Astrocyte of the cerebellum (primary cell): ENCODE measurements at regions not wholly inside any gene's neighbourhood (a gene's known extent, or its start where the extent isn't known, plus 50 kb on each side); places are given as distances from the start of the nearest gene placed in this dataset.
A peak's percentile ranks its signal among the peaks of the same experiment; 100 is the strongest.
"Not testable (repeated sequence)": the region's sequence is repeated elsewhere in the genome, so short reads cannot be mapped to it uniquely, and the experiment has no call there.

ENCODE experiments used
- DNase-seq: peaks from one replicate; pipeline ENCODE4 v3.0.0-alpha.2; 2011; ENCODE audit warnings: low read depth
- H3K4me3 ChIP-seq: 2 replicates; pipeline ENCODE4 v1.5.1; 2011; ENCODE audit warnings: mild to moderate bottlenecking, low read depth, low read length, moderate library complexity
- in situ Hi-C: cut with HindIII; loops from 2 replicates; pipeline ENCODE4 v1.10.0; 2017; ENCODE audit warnings: low sequenced_read_pairs
- TF ChIP-seq, protein P1 (sequence below): IDR thresholded peaks from 2 replicates; pipeline ENCODE4 v1.5.1; 2012; ENCODE audit warnings: low read length, low read depth, moderate library complexity, mild to moderate bottlenecking; ENCODE audit errors: missing control alignments

DNA sequence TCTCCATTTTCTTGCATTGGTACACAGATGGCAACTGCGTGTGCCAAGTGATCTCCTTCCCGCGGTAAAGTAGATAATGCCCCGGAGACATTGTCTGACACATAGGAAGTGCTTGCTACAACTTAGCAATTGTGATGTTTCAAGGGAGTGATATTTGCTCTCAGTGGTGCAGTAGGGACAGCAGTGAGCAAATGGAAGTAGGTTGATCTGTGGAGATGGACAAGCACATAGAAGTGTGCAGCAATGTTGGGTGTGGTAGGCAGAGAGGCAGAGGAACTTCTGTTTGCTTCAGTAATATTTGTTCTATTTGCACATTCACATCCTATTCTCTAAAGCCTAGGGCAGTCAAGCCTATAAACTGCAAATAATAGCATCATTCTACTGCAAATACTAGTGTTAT lies 846.7 kb upstream of the PRKX start:
- DNase-seq: no peak
- no peak overlapping the region for H3K4me3 ChIP-seq
- TF ChIP-seq, protein P1, sequence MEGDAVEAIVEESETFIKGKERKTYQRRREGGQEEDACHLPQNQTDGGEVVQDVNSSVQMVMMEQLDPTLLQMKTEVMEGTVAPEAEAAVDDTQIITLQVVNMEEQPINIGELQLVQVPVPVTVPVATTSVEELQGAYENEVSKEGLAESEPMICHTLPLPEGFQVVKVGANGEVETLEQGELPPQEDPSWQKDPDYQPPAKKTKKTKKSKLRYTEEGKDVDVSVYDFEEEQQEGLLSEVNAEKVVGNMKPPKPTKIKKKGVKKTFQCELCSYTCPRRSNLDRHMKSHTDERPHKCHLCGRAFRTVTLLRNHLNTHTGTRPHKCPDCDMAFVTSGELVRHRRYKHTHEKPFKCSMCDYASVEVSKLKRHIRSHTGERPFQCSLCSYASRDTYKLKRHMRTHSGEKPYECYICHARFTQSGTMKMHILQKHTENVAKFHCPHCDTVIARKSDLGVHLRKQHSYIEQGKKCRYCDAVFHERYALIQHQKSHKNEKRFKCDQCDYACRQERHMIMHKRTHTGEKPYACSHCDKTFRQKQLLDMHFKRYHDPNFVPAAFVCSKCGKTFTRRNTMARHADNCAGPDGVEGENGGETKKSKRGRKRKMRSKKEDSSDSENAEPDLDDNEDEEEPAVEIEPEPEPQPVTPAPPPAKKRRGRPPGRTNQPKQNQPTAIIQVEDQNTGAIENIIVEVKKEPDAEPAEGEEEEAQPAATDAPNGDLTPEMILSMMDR: no peak
- in situ Hi-C loops: no loop called here

- H3K4me3 ChIP-seq: no peak overlapping the region
- TF ChIP-seq, protein P1: no peak
- no peak for DNase-seq
- in situ Hi-C loops: no loop called here
These were observed 836.6 kb upstream of the PRKX start for GRCh38 chrX:4550018-4550417.

DNA sequence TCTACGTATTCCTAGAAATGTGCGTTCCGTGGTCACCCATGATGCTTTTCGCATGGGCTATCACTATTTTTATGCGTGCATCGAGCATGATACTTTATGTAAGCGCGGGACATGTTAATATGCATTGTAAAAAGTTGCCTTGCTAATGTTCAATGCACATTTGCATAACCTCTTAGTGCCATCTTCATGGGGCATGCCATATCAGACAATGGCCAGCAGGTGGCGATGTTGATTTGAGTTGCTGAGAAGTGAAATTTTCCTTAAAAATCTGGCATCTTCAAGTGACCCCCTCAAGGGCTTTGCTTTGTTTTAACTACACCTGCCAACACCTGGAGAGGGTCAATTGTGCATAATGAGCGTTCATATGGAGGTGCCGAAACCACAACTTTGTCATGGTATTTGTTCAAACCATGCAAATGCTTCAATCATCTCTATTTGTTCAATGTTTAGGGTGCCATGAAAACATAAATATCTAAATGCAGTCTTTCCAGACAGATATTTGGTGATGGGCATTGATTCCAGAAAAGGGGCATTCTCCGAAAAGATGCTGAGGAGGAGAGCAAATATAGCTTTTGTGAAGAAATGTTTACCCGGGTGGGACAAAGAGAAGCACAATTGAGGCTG lies 833.9 kb upstream of the PRKX start:
- DNase-seq: peak; percentile 16
- in situ Hi-C loops: no loop called here
- H3K4me3 ChIP-seq: no peak overlapping the region
- TF ChIP-seq, protein P1: peak; percentile 84

- in situ Hi-C loops: not testable (repeated sequence)
These were observed 832.7 kb upstream of the PRKX start for GRCh38 chrX:4546178-4546577.

DNA sequence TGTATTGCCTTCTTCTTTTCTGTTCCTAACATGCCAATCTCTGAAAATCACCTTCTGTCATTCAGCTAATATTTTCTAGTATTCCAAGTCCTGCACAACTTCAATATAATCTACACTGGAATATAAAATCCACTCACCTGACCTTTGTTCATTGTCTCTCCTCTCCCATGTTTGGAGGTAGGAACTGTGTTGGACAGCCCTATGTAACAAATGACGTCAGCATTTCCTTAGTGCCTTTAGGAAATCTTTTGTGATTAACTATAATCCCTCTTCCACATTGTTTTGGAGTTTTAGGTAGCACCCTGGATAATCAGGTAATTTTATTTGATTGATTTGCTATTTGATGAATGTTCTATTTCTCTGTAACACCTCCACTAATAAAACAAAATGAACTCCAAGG lies 814.8 kb upstream of the PRKX start:
- H3K4me3 ChIP-seq: no peak overlapping the region
- in situ Hi-C loops: no loop called here
- DNase-seq: no peak
- TF ChIP-seq, protein P1: no peak

More at GRCh38 chrX:4546178-4546577, 832.7 kb upstream of the PRKX start:
- H3K4me3 ChIP-seq, DNase-seq: not testable (repeated sequence)

GRCh38 chrX:4485912-4486311 lies 772.5 kb upstream of the PRKX start:
- H3K4me3 ChIP-seq: no peak overlapping the region
- no peak for DNase-seq
- in situ Hi-C loops: no loop called here
- TF ChIP-seq, protein P1: no peak

- TF ChIP-seq, protein P1: no peak
- in situ Hi-C loops: no loop called here
These were observed 770.8 kb upstream of the PRKX start for GRCh38 chrX:4484266-4484665.

More at GRCh38 chrX:4484266-4484665, 770.8 kb upstream of the PRKX start:
- DNase-seq: no peak
- no peak overlapping the region for H3K4me3 ChIP-seq
